PC-9 (cell line): ENCODE measurements at regions not wholly inside any gene's neighbourhood (a gene's known extent, or its start where the extent isn't known, plus 50 kb on each side); places are given as distances from the start of the nearest gene placed in this dataset.

Experiments used
- BruUV-seq: library from RNA; stranded (reverse); fragments of 400-500 nt; replicated peaks from 2 replicates; lab custom pipeline; 2021; lab: Mats Ljungman, UMichigan
- CTCF ChIA-PET: fragments of 300-600 bp; sonication (Branson Sonifier 250); formaldehyde crosslinking; loops from one replicate; lab custom pipeline; 2022; ENCODE audit warnings: antibody characterized with exemption; lab: Charles Lee
- POLR2A ChIA-PET: fragments of 300-600 bp; sonication (Branson Sonifier 250); formaldehyde crosslinking; loops from one replicate; lab custom pipeline; 2022; ENCODE audit warnings: antibody characterized with exemption; ENCODE audit not compliant: unreplicated experiment; lab: Charles Lee
- DNase-seq, 2 experiments: peaks; one replicate each; pipeline versions ENCODE4 v3.0.0 to v3.0.0-alpha.2; 2015 to 2022; ENCODE audit warnings: mixed read lengths in 1 of 2
- H2AFZ ChIP-seq: fragments of 200-600 bp; sonication (generic); 2 replicates; pipeline ENCODE4 v1.8.1; 2017; ENCODE audit warnings: antibody characterized with exemption
- H3F3A ChIP-seq: fragments of 200-600 bp; sonication (generic); 2 replicates; pipeline ENCODE4 v1.8.1; 2017; ENCODE audit warnings: antibody characterized with exemption, mild to moderate bottlenecking, low read depth; ENCODE audit not compliant: insufficient read depth
- H3K27ac ChIP-seq: fragments of 200-600 bp; sonication (generic); 2 replicates; pipeline ENCODE4 v1.6.1; 2016; ENCODE audit warnings: mixed run types
- H3K27me3 ChIP-seq: fragments of 200-600 bp; sonication (generic); 2 replicates; pipeline ENCODE4 v1.6.1; 2016; ENCODE audit warnings: low read depth, mixed run types; ENCODE audit not compliant: insufficient read depth
- H3K36me3 ChIP-seq: fragments of 200-600 bp; sonication (generic); 2 replicates; pipeline ENCODE4 v1.6.1; 2016; ENCODE audit warnings: low read depth, mixed run types
- H3K4me1 ChIP-seq: fragments of 200-600 bp; sonication (generic); replicated peaks from 2 replicates; pipeline ENCODE4 v1.6.1; 2016; ENCODE audit warnings: mixed run types; ENCODE audit not compliant: insufficient read depth
- H3K4me2 ChIP-seq: fragments of 200-600 bp; sonication (generic); 2 replicates; pipeline ENCODE4 v1.6.1; 2017; ENCODE audit warnings: mixed run types
- H3K4me3 ChIP-seq: fragments of 200-600 bp; sonication (generic); 2 replicates; pipeline ENCODE4 v1.6.1; 2016; ENCODE audit warnings: mixed run types
- H3K79me2 ChIP-seq: fragments of 200-600 bp; sonication (generic); 2 replicates; pipeline ENCODE4 v1.6.1; 2017; ENCODE audit warnings: low read depth, mixed run types
- H3K9me2 ChIP-seq: fragments of 200-600 bp; sonication (generic); 2 replicates; pipeline ENCODE4 v1.8.1; 2017; ENCODE audit warnings: mild to moderate bottlenecking; ENCODE audit not compliant: insufficient read depth
- H3K9me3 ChIP-seq: fragments of 200-600 bp; sonication (generic); 2 replicates; pipeline ENCODE4 v1.8.1; 2016; ENCODE audit warnings: low read depth; ENCODE audit not compliant: insufficient read depth
- H4K20me1 ChIP-seq: fragments of 200-600 bp; sonication (generic); 2 replicates; pipeline ENCODE4 v1.8.1; 2017; ENCODE audit not compliant: insufficient read depth
- CTCF ChIP-seq: fragments of 200-600 bp; sonication (generic); conservative IDR thresholded peaks from 2 replicates; pipeline ENCODE4 v1.6.1; 2017; ENCODE audit warnings: mixed run types, antibody characterized with exemption, mild to moderate bottlenecking, moderate library complexity
- EZH2 ChIP-seq: fragments of 200-600 bp; sonication (generic); IDR thresholded peaks from 2 replicates; pipeline ENCODE4 v1.8.0; 2017; ENCODE audit warnings: antibody characterized with exemption, low read depth
- intact Hi-C: fragments of 100-400 bp; cut with micrococcal nuclease; formaldehyde crosslinking; loops from one replicate; pipeline ENCODE4 v1.10.0; 2022; ENCODE audit not compliant: unreplicated experiment

DNA sequence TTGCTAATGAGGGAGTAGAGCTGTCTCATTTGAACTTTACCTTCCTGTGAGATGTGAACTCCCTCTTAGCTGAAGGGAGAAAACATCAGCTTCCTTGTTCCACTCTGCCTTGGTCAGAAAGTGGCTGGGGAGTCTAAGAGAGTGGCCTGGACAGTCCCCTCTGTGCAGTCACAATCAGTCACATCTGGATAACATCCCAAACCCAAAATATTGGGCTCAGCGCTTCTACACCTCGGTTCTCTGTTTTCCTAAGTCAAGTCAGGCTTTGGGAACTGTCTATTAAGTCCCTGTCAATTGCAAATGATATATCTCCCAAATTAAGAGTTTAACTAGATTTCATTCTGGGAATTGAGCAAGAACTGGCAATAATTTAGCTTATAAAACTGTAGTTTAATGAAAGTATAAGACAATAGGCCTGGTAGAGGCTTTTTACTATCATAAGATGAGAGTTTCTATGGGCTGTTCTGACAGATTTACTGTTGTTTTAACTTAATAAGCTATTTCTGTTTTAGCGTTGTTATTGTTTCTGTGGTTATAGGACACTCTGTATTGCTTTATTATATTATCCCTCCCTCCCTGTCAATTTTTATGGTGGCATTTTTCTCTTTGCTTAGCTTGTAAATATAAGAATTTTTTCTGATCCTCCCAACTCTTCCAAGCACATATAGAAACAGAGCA, 135.1 kb upstream of the LHCGR start:
- intact Hi-C loops, result no loop called here
- H3K9me2 ChIP-seq, result no peaks in the 10 kb centered on the region
- H3F3A ChIP-seq, result no peaks in the 10 kb centered on the region
- POLR2A ChIA-PET, result no interaction called here
- H2AFZ ChIP-seq, result no peak overlapping the region
- peaks cover 4% of the 10 kb centered on the region; the same call in 1 of the 2 replicates for H3K27me3 ChIP-seq
- no peaks in the 10 kb centered on the region for H3K36me3 ChIP-seq
- DNase-seq, result no peak
- H3K9me3 ChIP-seq, result no peaks in the 10 kb centered on the region
- BruUV-seq, result no TSS peak
- H3K4me1 ChIP-seq, result no peaks in the 10 kb centered on the region
- no peaks in the 10 kb centered on the region for H4K20me1 ChIP-seq
- TF ChIP-seq EZH2 (no peak), CTCF (no peak)
- CTCF ChIA-PET, result no interaction called here
- no peaks in the 10 kb centered on the region for H3K79me2 ChIP-seq
- no peak overlapping the region for H3K4me3 ChIP-seq
- H3K4me2 ChIP-seq, result no peak overlapping the region
- H3K27ac ChIP-seq, result no peak overlapping the region

DNA sequence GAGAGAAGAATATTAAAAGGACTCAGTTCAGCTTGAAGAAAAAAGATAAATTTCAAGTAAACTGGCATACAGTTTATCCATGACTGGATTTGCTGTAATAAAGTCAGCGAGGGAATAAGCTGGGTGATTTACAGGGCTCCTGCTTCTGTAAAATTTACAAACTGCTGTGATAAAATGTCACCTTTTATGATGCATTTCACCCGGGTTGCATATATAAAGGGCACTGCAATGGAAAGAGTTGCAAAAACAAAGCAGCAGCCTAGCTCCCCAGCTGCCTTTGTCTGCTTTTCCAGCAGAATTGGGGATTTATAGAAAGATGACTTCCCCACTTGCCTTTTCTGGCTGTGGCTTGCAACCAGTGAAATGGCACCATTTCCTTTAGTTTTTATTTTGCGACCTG, 132.5 kb upstream of the LHCGR start:
- peaks cover 4% of the 10 kb centered on the region; the same call in 1 of the 2 replicates for H3K27me3 ChIP-seq
- ChIA-PET POLR2A (no interaction called here), CTCF (no interaction called here)
- H3K4me2 ChIP-seq, result no peak overlapping the region
- no TSS peak for BruUV-seq
- H3K9me3 ChIP-seq, result no peaks in the 10 kb centered on the region
- H3K79me2 ChIP-seq, result no peaks in the 10 kb centered on the region
- DNase-seq, result no peak
- no peaks in the 10 kb centered on the region for H3K9me2 ChIP-seq
- no peaks in the 10 kb centered on the region for H3K36me3 ChIP-seq
- no peak overlapping the region for H2AFZ ChIP-seq
- no peak overlapping the region for H3K4me3 ChIP-seq
- H3F3A ChIP-seq, result no peaks in the 10 kb centered on the region
- H3K4me1 ChIP-seq, result no peaks in the 10 kb centered on the region
- intact Hi-C loops, result no loop called here
- TF ChIP-seq CTCF (no peak), EZH2 (no peak)
- H4K20me1 ChIP-seq, result no peaks in the 10 kb centered on the region
- no peak overlapping the region for H3K27ac ChIP-seq

GRCh38 chr2:48886919-48887318, 131.4 kb upstream of the LHCGR start:
- no peaks in the 10 kb centered on the region for H3K36me3 ChIP-seq
- TF ChIP-seq CTCF, result no peak
- no peak for TF ChIP-seq EZH2
- H3K9me3 ChIP-seq, result no peaks in the 10 kb centered on the region
- H3K4me2 ChIP-seq, result no peak overlapping the region
- H2AFZ ChIP-seq, result no peak overlapping the region
- no peaks in the 10 kb centered on the region for H3F3A ChIP-seq
- CTCF ChIA-PET, result no interaction called here
- BruUV-seq, result no TSS peak
- no peak overlapping the region for H3K27ac ChIP-seq
- intact Hi-C loops, result no loop called here
- no peaks in the 10 kb centered on the region for H3K27me3 ChIP-seq
- H3K79me2 ChIP-seq, result no peaks in the 10 kb centered on the region
- no peaks in the 10 kb centered on the region for H3K9me2 ChIP-seq
- H3K4me1 ChIP-seq, result no peaks in the 10 kb centered on the region
- H4K20me1 ChIP-seq, result no peaks in the 10 kb centered on the region
- H3K4me3 ChIP-seq, result no peak overlapping the region
- POLR2A ChIA-PET, result no interaction called here
- DNase-seq, result no peak
